NCI-H1694 (cell line): ENCODE measurements at regions not wholly inside any gene's neighbourhood (a gene's known extent, or its start where the extent isn't known, plus 50 kb on each side); places are given as distances from the start of the nearest gene placed in this dataset.

Experiments
- DNase-seq: peaks from one replicate; lab custom pipeline; 2025; lab: John Stamatoyannopoulos, UW

- no peak for DNase-seq
These were observed 97.9 kb upstream of the PALS2 start for GRCh38 chr7:24475166-24475961.

DNA sequence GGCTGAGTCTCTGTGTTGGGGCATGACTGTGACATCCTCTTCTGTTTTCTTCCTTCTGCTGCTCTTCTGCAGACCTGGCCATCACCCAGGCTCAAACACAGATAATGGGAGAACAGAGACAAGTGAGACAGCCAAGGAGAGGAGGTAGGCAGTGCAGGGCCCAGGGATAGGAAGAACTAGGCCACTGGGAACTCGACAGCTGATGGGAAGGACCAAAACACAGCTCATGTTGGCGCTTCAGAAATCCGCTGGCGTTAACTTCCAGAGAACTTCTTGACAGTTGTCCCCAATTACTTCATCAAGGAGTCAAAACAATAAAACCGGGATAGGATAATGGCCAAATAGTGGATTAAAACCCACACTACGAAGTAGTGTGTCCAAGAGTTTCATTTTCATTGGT lies 97.0 kb upstream of the PALS2 start:
- DNase-seq = no peak

DNA sequence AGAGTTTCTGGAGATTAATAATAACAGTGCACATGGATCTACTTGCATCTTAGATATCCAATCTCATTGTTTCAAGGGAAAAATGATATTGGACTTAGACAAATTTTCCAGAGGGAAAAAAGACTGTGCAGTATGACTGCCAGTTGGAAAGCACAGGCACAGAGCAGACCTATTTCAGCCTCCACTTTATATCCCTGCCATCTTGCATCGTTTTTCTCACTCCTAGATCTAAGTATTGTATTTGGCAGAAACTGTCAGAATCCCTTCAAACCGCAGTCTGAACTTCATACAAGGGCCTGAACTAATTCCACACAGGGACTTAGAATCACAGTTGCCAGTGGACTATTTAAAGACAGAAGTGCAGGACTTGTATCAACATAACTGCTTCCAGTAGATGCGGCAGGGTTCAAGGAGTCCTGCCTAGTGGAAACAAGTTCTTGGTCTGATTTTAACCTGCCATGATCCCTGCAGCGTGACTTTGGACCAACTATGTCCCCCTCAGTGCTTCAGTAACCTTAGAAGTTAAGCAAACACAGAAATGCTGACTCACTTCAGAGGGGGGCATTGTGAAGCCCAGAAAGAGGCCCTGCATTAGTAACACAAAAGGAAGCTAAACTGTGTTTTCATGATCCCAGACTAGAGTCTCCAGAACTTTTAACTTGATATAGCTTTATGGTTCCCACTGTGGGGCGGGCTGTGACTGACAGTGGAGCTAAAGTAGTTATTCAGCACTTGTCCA lies 95.7 kb upstream of the PALS2 start:
- no peak for DNase-seq

GRCh38 chr7:24478137-24478655 lies 95.1 kb upstream of the PALS2 start:
- DNase-seq = no peak

DNA sequence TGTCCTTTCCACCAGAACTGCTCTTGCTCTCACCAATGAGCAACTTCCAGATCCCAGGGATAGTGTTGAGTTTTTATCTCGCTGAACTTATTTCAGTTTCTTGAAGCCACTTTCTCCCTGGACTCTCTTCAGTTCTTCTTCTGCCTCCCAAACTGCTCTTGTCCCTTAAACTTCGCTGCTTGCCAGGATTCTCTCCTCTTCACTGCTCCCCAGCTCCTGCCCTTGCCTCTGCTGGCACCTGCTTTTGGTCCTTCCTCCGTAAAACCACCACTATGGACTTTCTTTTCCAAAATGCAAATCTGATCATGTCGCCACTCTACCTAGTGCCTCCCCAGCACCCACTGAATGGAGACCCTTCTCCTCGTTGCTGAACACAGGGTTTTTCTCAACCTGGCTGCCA lies 92.8 kb upstream of the PALS2 start:
- no peak for DNase-seq

DNA sequence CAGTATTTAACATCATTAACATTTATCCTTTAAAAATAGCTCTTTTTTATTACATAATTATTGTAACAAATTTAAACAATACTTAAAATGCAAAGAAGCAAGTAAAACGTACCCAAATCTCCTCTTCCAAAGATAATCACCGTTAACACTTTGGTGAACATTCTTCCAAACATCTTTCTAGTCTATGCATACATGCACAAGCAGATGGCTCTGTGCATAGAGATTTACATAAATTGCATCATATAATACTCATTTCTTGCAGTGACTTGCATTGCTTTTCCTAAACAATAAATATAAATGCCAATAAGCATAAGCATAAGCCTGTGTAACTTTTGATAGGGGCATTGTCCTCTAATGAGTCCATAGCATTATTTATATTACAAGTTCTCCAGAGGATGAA lies 89.4 kb upstream of the PALS2 start:
- no peak for DNase-seq

DNA sequence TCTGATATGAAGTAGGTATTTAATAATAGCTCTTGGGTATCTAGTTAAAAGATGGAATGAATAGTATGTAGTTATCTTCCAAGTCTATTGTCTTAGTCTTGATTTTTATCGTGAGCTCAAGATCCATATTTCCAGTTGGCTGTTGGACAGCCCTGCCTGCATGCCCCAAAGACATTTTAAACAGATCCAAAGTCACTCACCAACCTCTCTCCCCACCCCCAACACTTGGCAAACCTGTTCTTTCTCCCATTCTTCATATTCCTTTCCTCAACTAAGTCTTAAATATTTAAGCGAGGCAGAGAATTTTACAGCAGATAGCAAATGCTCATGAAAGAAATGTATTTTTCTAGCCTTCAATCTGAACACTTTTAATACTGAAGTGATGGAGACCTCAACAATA lies 80.7 kb upstream of the PALS2 start:
- no peak for DNase-seq

- DNase-seq = no peak
These were observed 78.4 kb upstream of the PALS2 start for GRCh38 chr7:24494832-24495231.

DNA sequence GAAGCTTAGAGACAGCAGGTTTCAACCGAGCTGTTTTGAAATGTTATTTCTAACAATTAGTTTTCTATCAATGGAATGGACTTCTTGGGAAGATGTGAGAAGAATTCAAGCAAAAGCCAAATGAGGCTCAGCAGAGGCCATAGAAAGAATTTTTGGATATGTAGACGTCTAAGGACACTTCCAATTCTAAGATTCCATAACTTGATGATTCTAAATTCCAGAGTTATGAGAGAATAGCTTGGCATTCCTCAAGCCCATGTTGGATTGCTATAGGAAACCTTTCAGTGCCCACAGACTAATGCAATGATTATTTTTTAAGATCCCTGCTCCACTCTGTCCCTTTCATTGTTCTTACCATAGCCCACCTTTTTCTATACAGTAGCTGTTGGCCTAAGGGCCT lies 77.2 kb upstream of the PALS2 start:
- no peak for DNase-seq

- DNase-seq = no peak
These were observed 74.8 kb upstream of the PALS2 start for GRCh38 chr7:24498439-24498838.

- DNase-seq = no peak
These were observed 73.4 kb upstream of the PALS2 start for GRCh38 chr7:24499871-24500270.

GRCh38 chr7:24500599-24500998 lies 72.7 kb upstream of the PALS2 start:
- no peak for DNase-seq

GRCh38 chr7:24501009-24501408 lies 72.2 kb upstream of the PALS2 start:
- DNase-seq = no peak

DNA sequence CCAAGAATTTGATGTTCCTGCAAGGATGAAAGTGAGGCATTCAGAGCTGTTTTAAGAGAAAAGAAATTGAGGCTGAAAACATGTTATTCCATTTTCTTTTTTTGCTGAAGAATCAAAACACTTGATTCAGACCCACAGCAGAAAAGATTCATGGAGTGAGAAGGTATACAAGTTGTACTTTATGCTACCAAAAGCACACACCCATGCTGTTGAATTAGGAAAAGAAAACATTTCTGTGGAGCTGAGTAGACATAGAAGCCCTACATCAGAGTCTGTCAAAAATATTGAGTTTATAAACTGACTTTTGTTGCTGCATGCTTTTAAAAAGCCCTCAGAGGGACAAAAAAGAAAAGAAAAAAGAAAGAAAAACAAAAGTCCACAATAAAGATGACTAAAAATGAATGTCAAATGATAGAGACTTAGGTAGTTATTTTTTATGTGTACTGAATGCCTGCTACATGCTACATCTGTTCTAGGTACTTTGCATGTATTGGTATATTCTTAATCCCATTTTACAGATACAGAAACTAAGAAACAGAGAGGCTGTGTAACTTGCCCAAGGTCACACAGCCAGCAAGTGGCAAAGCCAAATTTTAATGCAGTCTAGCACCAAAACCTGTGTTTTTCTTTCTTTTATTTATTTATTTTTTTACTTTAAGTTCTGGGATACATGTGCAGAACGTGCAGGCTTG lies 71.7 kb upstream of the PALS2 start:
- DNase-seq = no peak

DNA sequence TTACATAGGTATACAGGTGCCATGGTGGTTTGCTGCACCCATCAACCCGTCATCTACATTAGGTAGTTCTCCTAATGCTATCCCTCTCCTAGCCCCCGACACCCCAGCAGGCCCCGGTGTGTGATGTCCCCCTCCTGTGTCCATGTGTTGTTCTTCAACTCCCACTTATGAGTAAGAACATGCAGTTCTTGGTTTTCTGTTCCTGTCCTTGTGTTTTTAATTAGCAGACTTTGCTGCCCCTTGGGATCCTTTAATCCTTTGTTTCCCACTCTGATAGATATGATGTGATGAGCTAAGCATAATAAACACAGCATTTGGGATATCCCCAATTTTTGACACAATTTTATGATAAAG lies 71.1 kb upstream of the PALS2 start:
- DNase-seq = no peak

- no peak for DNase-seq
These were observed 69.7 kb upstream of the PALS2 start for GRCh38 chr7:24503506-24503905.

GRCh38 chr7:24504040-24504439 lies 69.2 kb upstream of the PALS2 start:
- no peak for DNase-seq

GRCh38 chr7:24504836-24505235 lies 68.4 kb upstream of the PALS2 start:
- no peak for DNase-seq

DNA sequence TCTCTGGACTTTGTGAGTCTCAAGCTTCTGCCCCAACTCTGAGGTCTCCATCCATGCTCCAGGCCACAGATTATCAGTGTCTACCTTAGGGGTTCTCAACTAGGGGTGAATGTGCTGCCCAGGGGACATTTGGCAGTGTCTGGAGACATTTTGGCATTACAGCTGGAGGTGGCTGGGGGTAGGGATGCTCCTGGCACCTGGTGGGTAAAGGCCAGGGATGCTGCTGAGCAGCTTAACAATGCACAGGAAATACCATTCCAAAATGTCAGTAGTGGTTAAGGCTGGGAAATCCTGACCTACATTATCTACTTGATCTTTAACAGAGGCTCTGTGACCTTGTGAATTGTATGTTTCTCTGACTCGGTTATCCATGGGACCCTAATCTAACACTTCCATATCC lies 67.3 kb upstream of the PALS2 start:
- no peak for DNase-seq

DNA sequence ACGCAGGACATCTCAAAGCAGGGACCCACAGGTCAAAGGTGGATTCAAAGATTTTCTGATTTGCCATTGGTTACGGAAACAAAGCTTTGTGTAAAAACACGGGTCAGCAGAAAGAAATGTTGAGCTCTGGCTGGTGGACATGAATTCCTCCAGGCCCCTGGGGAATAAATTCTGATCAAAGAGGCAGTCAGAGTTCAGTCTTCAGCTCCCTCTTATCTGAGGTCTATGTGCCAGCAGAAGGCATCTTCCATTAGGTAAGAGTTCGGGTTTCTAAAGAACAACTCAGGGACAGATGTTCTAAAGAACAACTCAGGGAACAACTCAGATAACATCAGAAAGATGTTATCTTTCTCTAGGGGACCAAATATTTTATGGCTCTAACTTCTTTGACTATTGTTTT lies 64.9 kb upstream of the PALS2 start:
- no peak for DNase-seq

- no peak for DNase-seq
These were observed 62.5 kb upstream of the PALS2 start for GRCh38 chr7:24510759-24511158.

DNA sequence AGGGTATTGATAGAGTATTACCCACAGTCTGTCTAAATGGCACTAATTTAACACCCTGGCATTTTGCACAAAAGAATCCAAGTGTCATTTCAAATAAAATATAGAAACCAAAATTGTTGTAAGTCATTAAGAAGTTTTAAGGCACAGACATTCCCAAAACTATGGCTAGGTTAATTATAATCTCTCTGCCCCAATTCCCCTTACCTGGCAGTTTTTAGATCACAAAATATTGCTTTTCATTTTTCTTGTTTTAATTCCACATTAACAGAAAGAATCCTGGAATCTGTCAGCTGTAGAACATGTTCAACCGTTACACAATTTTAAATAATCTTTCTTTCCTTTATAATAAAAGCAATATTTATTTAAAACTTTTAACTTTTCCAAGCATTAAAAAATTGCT lies 56.1 kb upstream of the PALS2 start:
- DNase-seq = no peak
